ENCODE measurements at regions not wholly inside any gene's neighbourhood (a gene's known extent, or its start where the extent isn't known, plus 50 kb on each side); places are given as distances from the start of the nearest gene placed in this dataset.

- no peak for DNase-seq (ENCODE audit: low read depth, low spot score)
Observed at GRCh38 chr5:125826214-125826613, 597.0 kb upstream of the GRAMD2B start.

DNA sequence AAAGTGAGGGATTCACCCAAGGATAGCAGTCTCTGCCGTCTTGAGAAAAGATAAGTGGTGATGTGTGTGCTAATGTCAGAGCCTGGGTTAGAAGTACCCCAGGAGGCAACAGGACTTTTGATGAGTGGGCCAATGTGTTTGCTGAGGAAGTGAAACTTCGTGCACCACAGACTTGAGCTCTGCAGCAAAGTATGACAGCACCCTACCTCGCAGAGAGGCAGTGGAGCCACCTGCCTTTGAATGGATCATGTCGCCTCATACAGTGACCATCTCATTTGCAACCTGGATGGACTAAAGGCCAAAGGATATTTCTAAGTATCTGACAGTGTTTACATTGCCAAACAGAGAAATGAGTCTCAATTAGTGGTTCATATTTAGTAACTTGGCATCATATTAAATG is 593.9 kb upstream of the GRAMD2B start:
- no peak for DNase-seq (ENCODE audit: low read depth, low spot score)

GRCh38 chr5:125833398-125833797 is 589.8 kb upstream of the GRAMD2B start:
- no peak for DNase-seq (ENCODE audit: low read depth, low spot score)

- DNase-seq (ENCODE audit: low read depth, low spot score): no peak
Observed at GRCh38 chr5:125834438-125835115, 588.6 kb upstream of the GRAMD2B start.

DNA sequence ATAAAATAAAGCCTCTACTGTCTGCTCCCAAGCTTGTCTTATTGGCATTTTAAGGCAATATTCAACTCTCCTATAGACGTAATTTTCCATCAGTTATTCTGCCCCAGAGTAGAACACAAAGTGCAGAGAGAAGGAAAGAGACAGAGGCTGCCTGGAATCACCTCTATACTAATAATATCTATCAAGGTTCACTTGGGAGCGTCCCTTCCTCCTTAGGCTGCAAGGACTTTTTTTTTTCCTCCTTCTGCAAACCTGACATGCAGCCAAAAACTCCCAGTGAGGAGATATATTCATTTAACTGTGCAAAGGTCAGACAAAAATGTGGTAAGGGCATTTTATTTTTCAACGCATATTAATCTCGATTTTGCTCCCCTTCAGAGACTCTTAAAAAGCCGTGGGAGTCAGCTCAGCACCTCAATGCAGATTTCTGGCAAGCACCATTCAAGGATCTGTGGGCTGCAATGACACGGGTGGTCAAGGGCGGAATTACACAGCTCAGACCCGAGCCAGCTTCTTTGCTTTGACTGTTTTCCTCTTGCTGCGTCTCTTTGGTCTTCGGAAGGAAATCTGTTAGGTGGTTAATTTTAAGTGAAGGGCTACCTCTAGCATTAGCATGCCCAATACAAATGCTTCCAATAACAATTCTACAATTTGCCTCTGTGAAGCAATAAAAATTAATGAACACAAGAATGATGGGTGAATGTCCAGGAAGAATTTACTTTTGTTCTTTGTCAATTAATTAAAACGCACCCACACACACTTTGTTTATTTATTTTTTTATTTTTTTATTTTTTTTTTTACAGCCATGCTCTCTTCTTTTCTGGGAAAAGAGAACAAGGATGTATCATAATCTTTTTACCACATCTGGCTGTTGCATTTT is 587.7 kb upstream of the GRAMD2B start:
- DNase-seq (ENCODE audit: low read depth, low spot score): peak; percentile 21

DNA sequence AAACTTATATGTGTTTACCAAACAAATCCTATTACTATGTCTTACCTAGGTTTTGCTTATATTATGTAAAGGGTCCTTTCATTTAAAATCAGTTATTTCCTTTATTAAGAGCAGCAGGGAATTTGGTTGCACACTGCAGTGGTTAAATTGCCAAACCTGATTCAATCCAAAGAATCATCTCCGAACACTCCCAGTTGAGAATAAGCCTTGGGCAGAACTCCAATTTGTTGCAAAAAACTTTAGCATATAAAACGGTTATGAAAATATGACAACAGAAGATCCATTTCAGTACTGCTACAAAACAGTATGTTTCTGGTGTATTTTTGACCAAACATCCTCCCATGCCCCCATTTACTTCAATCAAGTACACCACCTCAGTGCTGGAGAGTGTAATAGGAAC is 587.0 kb upstream of the GRAMD2B start:
- DNase-seq (ENCODE audit: low read depth, low spot score): no peak

- DNase-seq (ENCODE audit: low read depth, low spot score): no peak
Observed at GRCh38 chr5:125837866-125838265, 585.3 kb upstream of the GRAMD2B start.

DNA sequence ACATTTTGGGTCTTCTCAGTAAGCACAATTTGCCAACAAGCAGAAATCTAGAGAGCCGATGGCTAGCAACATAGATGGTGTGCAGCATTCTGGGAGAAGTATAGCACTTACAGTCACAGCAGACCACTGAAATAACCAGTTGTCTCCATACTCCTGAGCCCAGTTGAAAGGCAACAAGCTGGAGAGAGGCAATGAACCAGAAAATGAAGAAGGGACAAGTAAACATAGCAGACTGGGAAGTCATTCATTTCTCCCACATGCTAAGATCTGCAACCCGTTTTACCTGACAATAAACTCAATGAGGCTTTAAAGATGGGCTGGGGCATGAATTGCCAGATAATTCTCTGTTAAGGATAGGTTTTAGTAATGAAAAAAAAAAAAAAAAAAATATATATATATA is 575.6 kb upstream of the GRAMD2B start:
- no peak for DNase-seq (ENCODE audit: low read depth, low spot score)

DNA sequence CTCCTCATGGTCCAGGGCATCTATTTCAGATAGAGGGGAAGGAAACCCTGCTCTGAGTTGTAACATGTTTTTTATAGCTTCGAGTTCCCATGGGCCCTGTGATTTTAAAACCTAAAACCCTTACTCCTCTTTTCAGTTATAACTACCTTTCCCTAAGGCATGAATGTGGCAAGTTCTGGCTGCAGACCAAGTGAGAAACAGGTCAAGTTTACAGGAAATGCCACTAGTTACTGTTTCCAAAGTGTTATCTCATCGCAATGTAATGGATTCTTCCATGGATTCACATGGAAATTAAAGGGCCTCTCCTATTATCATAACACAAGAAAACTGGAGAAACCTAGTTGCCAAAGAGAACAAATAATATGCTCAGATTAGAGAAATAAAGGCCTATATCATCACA is 574.5 kb upstream of the GRAMD2B start:
- no peak for DNase-seq (ENCODE audit: low read depth, low spot score)

GRCh38 chr5:125856949-125857348 is 566.3 kb upstream of the GRAMD2B start:
- no peak for DNase-seq (ENCODE audit: low read depth, low spot score)

DNA sequence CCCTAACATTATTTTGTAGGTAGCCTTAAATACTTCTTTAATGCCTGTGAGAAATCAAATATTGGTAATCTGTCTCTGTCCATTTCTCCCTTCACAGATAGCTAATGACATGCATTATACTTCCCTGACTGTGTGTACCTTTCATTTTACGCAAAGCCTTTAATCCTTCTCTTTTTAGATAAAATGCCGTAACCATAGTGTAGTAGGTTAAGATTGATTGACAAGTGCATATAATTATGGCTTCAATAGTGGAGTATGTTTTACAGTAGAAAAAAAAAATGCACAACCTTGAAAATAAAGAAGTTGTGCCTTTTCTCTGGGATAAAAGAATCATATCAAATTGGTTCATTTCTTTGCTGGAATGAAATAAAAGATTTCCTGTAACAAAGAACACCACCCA is 559.6 kb upstream of the GRAMD2B start:
- DNase-seq (ENCODE audit: low read depth, low spot score): no peak

GRCh38 chr5:125865166-125865815 is 557.9 kb upstream of the GRAMD2B start:
- no peak for DNase-seq (ENCODE audit: low read depth, low spot score)

- DNase-seq (ENCODE audit: low read depth, low spot score): no peak
Observed at GRCh38 chr5:125868036-125868435, 555.2 kb upstream of the GRAMD2B start.

DNA sequence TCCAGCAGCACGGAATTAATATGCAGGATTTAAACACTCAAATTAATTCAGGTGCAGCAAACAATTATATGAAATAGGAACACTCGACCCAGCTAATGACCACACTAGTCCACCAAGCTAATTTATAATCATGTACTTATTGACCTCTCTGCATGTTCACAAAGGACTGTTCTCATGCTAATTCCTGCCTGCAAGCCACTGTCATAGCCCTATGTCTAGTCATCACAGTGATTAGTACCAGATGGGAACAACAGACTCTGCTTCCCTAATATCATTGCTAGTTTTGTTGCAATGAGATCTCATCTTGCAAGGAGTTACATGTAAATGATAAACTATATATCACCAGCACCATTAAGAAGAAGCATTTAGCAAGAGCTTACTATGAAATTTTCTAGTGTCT is 553.0 kb upstream of the GRAMD2B start:
- no peak for DNase-seq (ENCODE audit: low read depth, low spot score)

GRCh38 chr5:125874057-125874456 is 549.2 kb upstream of the GRAMD2B start:
- DNase-seq (ENCODE audit: low read depth, low spot score): no peak

DNA sequence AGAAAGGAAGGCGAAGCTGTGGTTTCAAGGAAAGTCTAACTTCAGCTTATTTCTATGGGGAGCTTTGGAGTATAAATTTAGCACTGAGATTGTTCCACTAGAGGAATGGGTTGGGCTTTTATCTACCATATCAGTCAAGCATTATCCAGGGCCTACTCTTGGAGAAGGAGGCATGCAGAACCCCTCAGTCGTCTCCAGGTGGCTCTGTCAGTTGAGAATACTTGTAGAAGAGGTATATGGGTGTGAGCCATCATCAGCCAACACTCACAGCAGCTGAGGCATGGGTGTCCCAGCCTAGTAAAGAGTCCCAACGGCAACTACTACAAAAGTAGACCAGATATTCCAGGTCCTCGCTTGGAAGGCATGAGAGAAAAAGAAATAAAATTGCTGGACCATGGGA is 548.5 kb upstream of the GRAMD2B start:
- no peak for DNase-seq (ENCODE audit: low read depth, low spot score)

DNA sequence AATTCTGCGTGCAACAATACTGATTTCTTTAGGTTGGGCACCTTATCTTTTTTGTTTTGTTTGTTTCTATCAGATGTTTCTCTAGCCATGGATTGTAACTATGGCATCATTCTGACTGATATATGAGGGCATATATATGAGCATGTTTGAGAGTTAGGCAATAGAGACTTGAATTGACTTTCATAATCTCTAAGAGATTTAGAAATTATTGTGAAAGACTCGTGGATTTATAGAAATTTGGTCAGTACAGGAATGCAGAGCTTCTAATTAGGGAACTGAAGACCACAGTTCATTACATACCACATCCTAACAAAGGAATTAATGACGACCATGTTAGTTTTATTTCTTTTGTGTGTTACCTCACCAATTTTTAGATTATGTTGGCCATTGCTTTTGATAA is 546.0 kb upstream of the GRAMD2B start:
- no peak for DNase-seq (ENCODE audit: low read depth, low spot score)

GRCh38 chr5:125882061-125882460 is 541.1 kb upstream of the GRAMD2B start:
- no peak for DNase-seq (ENCODE audit: low read depth, low spot score)

GRCh38 chr5:125883223-125883622 is 540.0 kb upstream of the GRAMD2B start:
- no peak for DNase-seq (ENCODE audit: low read depth, low spot score)

GRCh38 chr5:125888358-125888757 is 534.9 kb upstream of the GRAMD2B start:
- no peak for DNase-seq (ENCODE audit: low read depth, low spot score)

DNA sequence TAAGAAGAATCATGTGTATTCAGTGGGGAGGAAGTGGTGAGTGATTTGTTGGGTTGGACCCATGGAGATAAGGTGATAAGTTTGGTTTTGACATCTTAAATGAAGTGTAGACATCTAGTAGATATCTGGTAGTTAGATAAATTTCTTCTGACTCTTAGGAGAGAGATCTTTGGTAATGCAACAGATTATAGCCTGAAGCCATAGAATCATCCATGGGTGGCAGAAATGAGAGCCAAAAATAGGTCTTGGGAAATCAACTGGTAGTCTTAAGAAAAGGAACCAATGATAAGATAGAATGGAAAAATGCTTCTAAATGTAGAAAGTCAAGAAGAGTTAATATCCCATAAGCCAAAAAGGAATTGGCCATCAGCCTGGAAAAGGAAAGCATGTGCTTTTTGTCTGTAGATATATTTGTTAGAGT is 532.7 kb upstream of the GRAMD2B start:
- DNase-seq (ENCODE audit: low read depth, low spot score): no peak

DNA sequence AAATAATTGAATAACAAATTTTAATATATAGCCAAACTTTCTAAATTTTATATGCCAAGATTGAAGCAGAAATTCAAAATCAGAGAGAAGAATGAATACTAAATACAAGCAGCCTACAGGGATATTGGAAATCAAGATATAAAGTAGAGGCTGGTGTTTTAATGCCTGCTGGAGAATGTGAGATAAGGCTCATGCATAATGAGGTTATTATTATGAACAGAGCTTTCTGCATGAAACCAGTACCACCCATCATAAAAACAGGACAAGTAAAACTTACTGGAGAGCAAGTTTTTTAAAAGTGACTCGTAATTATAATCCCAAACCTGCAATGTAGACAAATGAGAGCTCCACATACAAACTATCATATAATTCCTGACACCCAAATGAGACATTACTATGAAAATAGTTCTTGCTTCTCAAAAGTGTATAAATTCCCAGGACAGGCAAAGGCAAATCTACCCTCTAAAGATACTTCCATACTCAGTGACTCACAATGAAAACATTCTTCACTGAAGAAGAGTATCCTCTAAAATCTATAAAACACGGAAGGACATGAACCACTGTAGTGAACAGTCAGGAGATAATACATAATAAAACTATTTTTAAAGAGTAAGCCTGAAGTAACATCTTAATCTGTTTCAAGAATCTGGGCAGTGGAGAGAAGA is 532.0 kb upstream of the GRAMD2B start:
- no peak for DNase-seq (ENCODE audit: low read depth, low spot score)
